ENCODE measurements at regions not wholly inside any gene's neighbourhood (a gene's known extent, or its start where the extent isn't known, plus 50 kb on each side); places are given as distances from the start of the nearest gene placed in this dataset.

GRCh38 chr4:186775902-186776301 lies 52.2 kb upstream of the FAT1 start:
- DNase-seq, result no peak
- POLR2A ChIA-PET, result no interaction called here

GRCh38 chr4:186778134-186778533 lies 54.5 kb upstream of the FAT1 start:
- POLR2A ChIA-PET, result no interaction called here
- no peaks in the 10 kb centered on the region for H3K4me1 Mint-ChIP-seq (ENCODE audit: low read depth)
- DNase-seq (no peak), ATAC-seq (no peak)
- no peak overlapping the region for H3K4me3 Mint-ChIP-seq
- H3K36me3 Mint-ChIP-seq (ENCODE audit: low read depth), result no peaks in the 10 kb centered on the region
- CTCF ChIA-PET, result no interaction called here
- H3K27me3 Mint-ChIP-seq (ENCODE audit: low read depth), result no peaks in the 10 kb centered on the region
- no peak overlapping the region for H3K27ac Mint-ChIP-seq
- no peaks in the 10 kb centered on the region for H3K9me3 Mint-ChIP-seq (ENCODE audit: insufficient read depth)

More at GRCh38 chr4:186775902-186776301, 52.2 kb upstream of the FAT1 start:
- CTCF ChIA-PET, result no interaction called here
- H3K4me1 Mint-ChIP-seq (ENCODE audit: low read depth), result no peaks in the 10 kb centered on the region
- H3K9me3 Mint-ChIP-seq (ENCODE audit: insufficient read depth), result no peaks in the 10 kb centered on the region
- H3K36me3 Mint-ChIP-seq (ENCODE audit: low read depth), result no peaks in the 10 kb centered on the region
- H3K27me3 Mint-ChIP-seq (ENCODE audit: low read depth), result no peaks in the 10 kb centered on the region
- H3K27ac Mint-ChIP-seq, result no peak overlapping the region
- ATAC-seq, result no peak
- H3K4me3 Mint-ChIP-seq, result no peak overlapping the region

- ChIA-PET CTCF (no interaction called here), POLR2A (no interaction called here)
- H3K27me3 Mint-ChIP-seq (ENCODE audit: low read depth), result no peaks in the 10 kb centered on the region
- no peak overlapping the region for H3K4me3 Mint-ChIP-seq
- H3K27ac Mint-ChIP-seq, result no peak overlapping the region
- H3K4me1 Mint-ChIP-seq (ENCODE audit: low read depth), result no peaks in the 10 kb centered on the region
- ATAC-seq (no peak), DNase-seq (no peak)
- H3K9me3 Mint-ChIP-seq (ENCODE audit: insufficient read depth), result no peaks in the 10 kb centered on the region
- no peaks in the 10 kb centered on the region for H3K36me3 Mint-ChIP-seq (ENCODE audit: low read depth)
Observed at GRCh38 chr4:186780291-186781031, 56.8 kb upstream of the FAT1 start.

GRCh38 chr4:186781032-186781917 lies 57.6 kb upstream of the FAT1 start:
- no peaks in the 10 kb centered on the region for H3K27me3 Mint-ChIP-seq (ENCODE audit: low read depth)
- no peaks in the 10 kb centered on the region for H3K9me3 Mint-ChIP-seq (ENCODE audit: insufficient read depth)
- no peaks in the 10 kb centered on the region for H3K36me3 Mint-ChIP-seq (ENCODE audit: low read depth)
- no peak overlapping the region for H3K4me3 Mint-ChIP-seq
- POLR2A ChIA-PET, result no interaction called here
- no peak for DNase-seq
- no peak for ATAC-seq
- H3K27ac Mint-ChIP-seq, result no peak overlapping the region
- CTCF ChIA-PET, result no interaction called here
- no peaks in the 10 kb centered on the region for H3K4me1 Mint-ChIP-seq (ENCODE audit: low read depth)

- Mint-ChIP-seq H3K36me3 (ENCODE audit: low read depth) (no peaks in the 10 kb centered on the region), H3K27ac (no peak overlapping the region), H3K27me3 (ENCODE audit: low read depth) (no peaks in the 10 kb centered on the region)
Observed at GRCh38 chr4:186782302-186782701, 58.6 kb upstream of the FAT1 start.

GRCh38 chr4:186787536-186787935 lies 63.9 kb upstream of the FAT1 start:
- DNase-seq (no peak), ATAC-seq (no peak)
- no peaks in the 10 kb centered on the region for H3K36me3 Mint-ChIP-seq (ENCODE audit: low read depth)
- H3K27ac Mint-ChIP-seq, result no peak overlapping the region
- no peak overlapping the region for H3K4me3 Mint-ChIP-seq
- no peaks in the 10 kb centered on the region for H3K27me3 Mint-ChIP-seq (ENCODE audit: low read depth)
- H3K9me3 Mint-ChIP-seq (ENCODE audit: insufficient read depth), result peaks cover 3% of the 10 kb centered on the region
- H3K4me1 Mint-ChIP-seq (ENCODE audit: low read depth), result no peaks in the 10 kb centered on the region
- ChIA-PET POLR2A (no interaction called here), CTCF (no interaction called here)

More at GRCh38 chr4:186782302-186782701, 58.6 kb upstream of the FAT1 start:
- CTCF ChIA-PET, result no interaction called here
- DNase-seq (no peak), ATAC-seq (no peak)
- Mint-ChIP-seq H3K4me3 (no peak overlapping the region), H3K4me1 (ENCODE audit: low read depth) (no peaks in the 10 kb centered on the region), H3K9me3 (ENCODE audit: insufficient read depth) (no peaks in the 10 kb centered on the region)
- POLR2A ChIA-PET, result no interaction called here

GRCh38 chr4:186789651-186790050 lies 66.0 kb upstream of the FAT1 start:
- ChIA-PET CTCF (no interaction called here), POLR2A (no interaction called here)
- ATAC-seq (no peak), DNase-seq (no peak)
- Mint-ChIP-seq H3K9me3 (ENCODE audit: insufficient read depth) (peaks cover 3% of the 10 kb centered on the region), H3K27me3 (ENCODE audit: low read depth) (no peaks in the 10 kb centered on the region), H3K36me3 (ENCODE audit: low read depth) (no peaks in the 10 kb centered on the region), H3K4me1 (ENCODE audit: low read depth) (no peaks in the 10 kb centered on the region), H3K27ac (no peak overlapping the region), H3K4me3 (no peak overlapping the region)

- no peak for ATAC-seq
- Mint-ChIP-seq H3K4me3 (no peak overlapping the region), H3K9me3 (ENCODE audit: insufficient read depth) (peaks cover 3% of the 10 kb centered on the region), H3K36me3 (ENCODE audit: low read depth) (no peaks in the 10 kb centered on the region), H3K27me3 (ENCODE audit: low read depth) (no peaks in the 10 kb centered on the region), H3K4me1 (ENCODE audit: low read depth) (no peaks in the 10 kb centered on the region), H3K27ac (no peak overlapping the region)
- ChIA-PET POLR2A (no interaction called here), CTCF (no interaction called here)
- no peak for DNase-seq
Observed at GRCh38 chr4:186790630-186791029, 67.0 kb upstream of the FAT1 start.

- POLR2A ChIA-PET, result no interaction called here
- no peaks in the 10 kb centered on the region for H3K36me3 Mint-ChIP-seq (ENCODE audit: low read depth)
- ATAC-seq, result no peak
Observed at GRCh38 chr4:186792728-186793366, 69.2 kb upstream of the FAT1 start.

GRCh38 chr4:186798951-186799659 lies 75.4 kb upstream of the FAT1 start:
- Mint-ChIP-seq H3K4me1 (ENCODE audit: low read depth) (no peaks in the 10 kb centered on the region), H3K36me3 (ENCODE audit: low read depth) (no peaks in the 10 kb centered on the region), H3K27ac (no peak overlapping the region), H3K4me3 (no peak overlapping the region), H3K9me3 (ENCODE audit: insufficient read depth) (peaks cover 5% of the 10 kb centered on the region), H3K27me3 (ENCODE audit: low read depth) (no peaks in the 10 kb centered on the region)
- no peak for DNase-seq
- CTCF ChIA-PET, result no interaction called here
- POLR2A ChIA-PET, result no interaction called here
- no peak for ATAC-seq

More at GRCh38 chr4:186792728-186793366, 69.2 kb upstream of the FAT1 start:
- no peaks in the 10 kb centered on the region for H3K27me3 Mint-ChIP-seq (ENCODE audit: low read depth)
- no peak for DNase-seq
- no peak overlapping the region for H3K27ac Mint-ChIP-seq
- no peak overlapping the region for H3K4me3 Mint-ChIP-seq
- H3K4me1 Mint-ChIP-seq (ENCODE audit: low read depth), result no peaks in the 10 kb centered on the region
- CTCF ChIA-PET, result no interaction called here
- peaks cover 8% of the 10 kb centered on the region for H3K9me3 Mint-ChIP-seq (ENCODE audit: insufficient read depth)

GRCh38 chr4:186805020-186805820 lies 81.6 kb upstream of the FAT1 start:
- Mint-ChIP-seq H3K4me1 (ENCODE audit: low read depth) (no peaks in the 10 kb centered on the region), H3K27me3 (ENCODE audit: low read depth) (no peaks in the 10 kb centered on the region), H3K36me3 (ENCODE audit: low read depth) (no peaks in the 10 kb centered on the region), H3K27ac (no peak overlapping the region), H3K9me3 (ENCODE audit: insufficient read depth) (no peaks in the 10 kb centered on the region), H3K4me3 (no peak overlapping the region)
- ChIA-PET CTCF (no interaction called here), POLR2A (no interaction called here)
- DNase-seq, result no peak
- ATAC-seq, result no peak
